ENCODE measurements at regions not wholly inside any gene's neighbourhood (a gene's known extent, or its start where the extent isn't known, plus 50 kb on each side); places are given as distances from the start of the nearest gene placed in this dataset.
A peak's percentile ranks its signal among the peaks of the same experiment; 100 is the strongest.

- Mint-ChIP-seq H3K4me3 (no peak overlapping the region), H3K9me3 (no peaks in the 10 kb centered on the region), H3K27ac (no peak overlapping the region), H3K4me1 (no peaks in the 10 kb centered on the region), H3K27me3 (peaks cover 0 to 20% of the 10 kb centered on the region in 2 donors), H3K36me3 (no peaks in the 10 kb centered on the region)
- ATAC-seq (replicated peaks): no peak
- no peak for DNase-seq
Measured at GRCh38 chr15:92705764-92706163, 50.2 kb upstream of the FAM174B start.

GRCh38 chr15:92706201-92706600 is 50.6 kb upstream of the FAM174B start:
- no peaks in the 10 kb centered on the region for H3K36me3 Mint-ChIP-seq
- H3K4me3 Mint-ChIP-seq: no peak overlapping the region
- H3K27ac Mint-ChIP-seq: no peak overlapping the region
- H3K27me3 Mint-ChIP-seq: peaks cover 0 to 20% of the 10 kb centered on the region in 2 donors
- no peaks in the 10 kb centered on the region for H3K9me3 Mint-ChIP-seq
- ATAC-seq (replicated peaks) (no peak), DNase-seq (no peak)
- H3K4me1 Mint-ChIP-seq: no peaks in the 10 kb centered on the region

- Mint-ChIP-seq H3K9me3 (no peaks in the 10 kb centered on the region), H3K4me3 (no peak overlapping the region), H3K4me1 (no peaks in the 10 kb centered on the region), H3K27ac (no peak overlapping the region), H3K36me3 (no peaks in the 10 kb centered on the region), H3K27me3 (peaks cover 0 to 20% of the 10 kb centered on the region in 2 donors)
- DNase-seq (no peak), ATAC-seq (replicated peaks) (no peak)
Measured at GRCh38 chr15:92707880-92708551, 52.4 kb upstream of the FAM174B start.

DNA sequence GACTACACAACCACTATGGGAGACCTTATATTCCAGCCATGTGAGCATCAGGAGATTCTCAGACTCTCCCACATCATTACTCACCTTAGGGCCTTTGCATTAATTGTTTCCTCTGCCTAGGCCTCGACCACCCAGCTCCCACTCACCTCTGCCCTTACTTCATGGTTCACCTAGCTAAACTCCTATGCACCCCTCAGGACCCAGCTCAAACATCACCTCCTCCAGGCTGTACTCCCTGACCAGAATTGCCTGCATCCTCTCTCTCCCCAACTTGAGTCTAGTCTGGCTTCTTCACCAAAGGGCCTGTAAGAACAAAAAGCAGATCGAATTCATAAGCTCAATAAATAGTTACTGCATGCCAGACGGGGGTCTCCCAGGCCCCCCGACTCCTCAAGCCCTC is 53.1 kb upstream of the FAM174B start:
- ATAC-seq (replicated peaks) (no peak), DNase-seq (no peak)
- Mint-ChIP-seq H3K27me3 (peaks cover 5 to 24% of the 10 kb centered on the region in 2 donors), H3K4me3 (no peak overlapping the region), H3K9me3 (no peaks in the 10 kb centered on the region), H3K4me1 (no peaks in the 10 kb centered on the region), H3K36me3 (no peaks in the 10 kb centered on the region), H3K27ac (no peak overlapping the region)

DNA sequence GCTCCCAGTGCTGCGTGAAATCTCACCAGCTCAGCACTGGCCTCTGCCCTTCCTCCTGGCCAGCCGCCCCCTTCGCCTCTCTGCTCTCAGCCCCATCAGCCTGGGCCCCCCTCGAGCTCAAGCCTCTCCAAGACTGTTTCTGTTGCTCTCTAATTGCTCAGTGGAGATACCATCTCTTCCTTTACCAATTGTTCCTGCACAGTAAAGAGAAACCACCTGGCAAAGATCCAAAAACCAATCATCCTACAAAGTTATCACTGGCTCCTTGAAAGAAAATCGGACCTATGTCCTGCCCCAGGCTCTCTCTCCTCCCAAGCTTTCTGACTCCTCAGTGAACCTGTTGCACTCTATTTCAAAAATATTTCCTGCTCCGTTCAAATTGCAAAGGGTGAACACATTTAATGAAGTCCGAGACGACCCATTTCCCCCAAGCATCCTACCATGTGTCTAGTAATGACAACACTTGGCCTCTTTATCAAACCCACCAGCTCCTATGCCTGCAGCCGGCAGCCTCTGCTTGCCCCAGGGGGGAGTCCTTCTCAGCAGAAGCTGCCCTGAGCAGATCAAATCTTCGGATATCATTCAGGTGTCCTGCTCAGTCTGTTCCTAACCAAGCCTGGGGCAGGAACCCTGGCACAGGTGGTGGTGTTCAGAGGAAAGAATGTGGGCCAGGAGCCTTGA is 53.7 kb upstream of the FAM174B start:
- Mint-ChIP-seq H3K36me3 (no peaks in the 10 kb centered on the region), H3K9me3 (no peaks in the 10 kb centered on the region), H3K27me3 (peaks cover 11 to 28% of the 10 kb centered on the region in 2 donors), H3K4me1 (peaks cover 3 to 5% of the 10 kb centered on the region in 2 donors), H3K4me3 (no peak overlapping the region), H3K27ac (no peak overlapping the region)
- ATAC-seq (replicated peaks) (no peak), DNase-seq (no peak)

DNA sequence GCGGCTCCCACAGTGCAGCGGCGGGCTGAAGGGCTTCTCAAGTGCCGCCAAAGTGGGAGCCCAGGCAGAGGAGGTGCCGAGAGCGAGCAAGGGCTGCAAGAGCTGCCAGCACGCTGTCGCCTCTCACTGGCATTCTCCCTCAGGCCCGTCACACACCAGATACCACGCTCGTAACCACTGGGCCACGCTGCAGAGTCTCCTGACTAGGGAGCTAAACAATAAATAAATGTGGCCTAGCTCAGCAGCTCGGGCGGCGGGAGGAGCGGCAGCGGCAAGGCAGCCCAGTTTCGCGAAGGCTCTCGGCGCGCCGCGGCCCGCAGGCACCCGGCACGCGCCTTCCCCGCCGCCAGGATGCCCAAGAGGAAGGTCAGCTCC is 55.9 kb upstream of the FAM174B start:
- Mint-ChIP-seq H3K27ac (no peak overlapping the region), H3K4me3 (no peak overlapping the region), H3K27me3 (peaks cover 21 to 27% of the 10 kb centered on the region in 2 donors), H3K9me3 (no peaks in the 10 kb centered on the region), H3K36me3 (no peaks in the 10 kb centered on the region), H3K4me1 (peaks cover 7 to 14% of the 10 kb centered on the region in 2 donors)
- DNase-seq: no peak
- no peak for ATAC-seq (replicated peaks)

DNA sequence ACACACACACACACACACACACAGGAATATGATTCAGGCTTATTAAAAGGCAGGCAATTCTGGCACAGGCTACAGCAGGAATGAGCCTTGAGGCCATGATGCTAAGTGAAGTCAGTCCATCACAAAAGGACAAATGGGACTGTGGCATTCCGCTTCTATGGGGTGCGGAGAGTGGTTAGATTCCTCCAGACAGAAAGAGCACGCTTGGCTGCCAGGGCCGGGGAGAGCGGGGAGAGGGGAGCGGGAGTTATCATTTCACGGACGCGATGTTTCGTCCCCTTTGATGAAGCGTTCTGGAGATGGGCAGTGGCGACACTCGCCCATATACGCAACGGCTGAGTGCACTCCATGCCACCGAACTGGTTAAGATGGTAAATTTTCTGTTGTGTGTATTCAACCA is 58.5 kb upstream of the FAM174B start:
- Mint-ChIP-seq H3K27ac (no peak overlapping the region), H3K36me3 (no peaks in the 10 kb centered on the region), H3K4me1 (peaks cover 7 to 14% of the 10 kb centered on the region in 2 donors), H3K9me3 (no peaks in the 10 kb centered on the region), H3K4me3 (peak overlapping the region; percentile 78 to 86), H3K27me3 (peaks cover 24 to 33% of the 10 kb centered on the region in 2 donors)
- ATAC-seq (replicated peaks) (peak; percentile 24 to 34), DNase-seq (no peak)

DNA sequence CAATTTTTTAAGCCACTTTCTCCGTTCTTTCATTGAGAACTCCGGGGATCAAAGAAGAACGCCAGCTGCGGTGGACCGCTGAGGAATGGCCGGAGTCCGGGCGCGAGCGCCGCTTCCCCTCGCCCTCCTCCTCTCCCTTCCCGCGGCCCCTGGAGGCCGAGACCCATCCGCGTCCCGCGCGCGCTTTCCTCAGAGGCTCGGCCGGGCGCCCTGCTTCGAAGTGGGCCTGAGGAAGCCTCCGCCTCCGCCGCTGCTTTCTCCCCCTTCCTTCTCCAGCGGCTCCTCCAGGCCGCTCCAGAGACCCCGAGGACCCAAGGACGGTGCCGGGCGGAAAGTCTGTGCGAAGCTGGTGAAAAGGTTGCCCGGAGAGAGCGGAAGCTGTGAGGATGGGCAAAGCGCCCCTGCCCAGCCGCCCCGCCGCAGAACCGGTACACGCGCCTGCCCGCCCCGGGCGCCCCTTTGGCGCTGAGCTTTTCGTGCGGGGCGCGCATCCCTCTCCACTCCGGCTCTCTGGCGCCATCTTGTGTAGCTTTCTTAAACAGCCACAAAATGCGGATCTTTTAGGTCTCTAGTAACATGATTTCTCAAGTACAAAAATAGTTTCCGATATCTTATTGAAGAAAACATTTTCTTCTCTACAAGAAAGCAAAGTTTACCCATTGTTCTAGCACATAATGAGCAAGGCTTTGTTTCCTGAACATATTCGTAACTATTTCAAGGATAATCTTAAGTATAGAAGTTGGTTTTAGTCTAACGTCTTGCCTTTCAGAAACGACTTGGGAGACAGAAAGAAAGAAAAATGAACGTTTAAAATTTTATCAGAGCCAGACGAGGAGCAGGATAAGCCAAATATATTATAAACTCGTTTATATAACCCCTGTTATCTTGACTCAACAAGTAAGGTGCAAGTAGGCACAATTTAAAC is 59.2 kb upstream of the FAM174B start:
- Mint-ChIP-seq H3K9me3 (no peaks in the 10 kb centered on the region), H3K4me3 (peak overlapping the region; percentile 78 to 86), H3K27me3 (peaks cover 23 to 33% of the 10 kb centered on the region in 2 donors), H3K27ac (no peak overlapping the region), H3K4me1 (peaks cover 7 to 14% of the 10 kb centered on the region in 2 donors), H3K36me3 (no peaks in the 10 kb centered on the region)
- ATAC-seq (replicated peaks): peak; percentile 80 to 89
- peak; percentile 54 for DNase-seq

DNA sequence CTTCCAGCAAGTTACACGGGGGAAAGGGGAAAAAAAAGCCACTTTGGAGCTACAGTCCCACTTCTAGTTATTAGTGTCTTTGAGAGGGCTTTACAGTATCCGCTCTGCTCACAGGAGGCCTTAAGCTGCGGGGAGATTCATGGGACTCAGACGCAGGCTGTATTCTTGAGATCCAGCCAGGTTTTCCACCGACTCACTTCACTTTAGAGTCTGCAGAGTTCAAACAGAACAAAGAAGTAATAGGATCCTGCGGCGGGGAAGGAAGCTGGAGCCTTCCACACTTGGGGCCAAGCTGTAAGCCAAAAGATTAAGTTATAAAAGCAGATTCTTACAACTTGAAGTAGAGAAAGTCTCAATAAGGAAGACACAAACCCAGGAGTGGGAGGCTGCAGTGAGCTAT is 60.2 kb upstream of the FAM174B start:
- H3K9me3 Mint-ChIP-seq: no peaks in the 10 kb centered on the region

GRCh38 chr15:92719021-92719420 is 63.4 kb upstream of the FAM174B start:
- H3K9me3 Mint-ChIP-seq: peaks cover 0 to 6% of the 10 kb centered on the region in 2 donors
- no peak overlapping the region for H3K27ac Mint-ChIP-seq
- ATAC-seq (replicated peaks) (no peak), DNase-seq (no peak)
- peaks cover 20 to 29% of the 10 kb centered on the region in 2 donors for H3K27me3 Mint-ChIP-seq
- H3K4me3 Mint-ChIP-seq: no peak overlapping the region
- no peaks in the 10 kb centered on the region for H3K36me3 Mint-ChIP-seq
- peaks cover 6 to 12% of the 10 kb centered on the region in 2 donors for H3K4me1 Mint-ChIP-seq

More for the DNA sequence above, 60.2 kb upstream of the FAM174B start:
- no peak overlapping the region for H3K27ac Mint-ChIP-seq
- H3K27me3 Mint-ChIP-seq: peaks cover 25 to 33% of the 10 kb centered on the region in 2 donors
- H3K4me3 Mint-ChIP-seq: no peak overlapping the region
- H3K36me3 Mint-ChIP-seq: no peaks in the 10 kb centered on the region
- H3K4me1 Mint-ChIP-seq: peaks cover 7 to 14% of the 10 kb centered on the region in 2 donors
- ATAC-seq (replicated peaks) (no peak), DNase-seq (no peak)

DNA sequence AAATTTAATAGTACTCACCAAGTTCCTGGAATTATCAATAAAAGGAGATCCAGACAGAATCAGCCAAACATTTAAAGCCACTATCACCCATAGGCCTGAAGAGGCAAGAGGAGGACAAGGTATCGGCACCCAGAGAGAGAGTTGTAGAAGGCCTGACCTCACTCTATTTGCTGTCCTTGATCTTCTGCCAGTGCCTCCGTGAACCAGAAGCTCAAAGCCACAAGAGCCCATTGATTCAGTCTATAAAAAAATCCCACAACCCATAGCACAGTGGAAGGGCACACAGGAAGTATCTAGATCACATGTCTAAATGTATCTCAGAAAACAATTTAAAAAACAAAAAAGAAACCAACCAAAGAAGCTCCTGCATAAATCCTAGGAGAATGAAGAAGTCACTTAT is 68.6 kb upstream of the FAM174B start:
- Mint-ChIP-seq H3K27me3 (peaks cover 5% of the 10 kb centered on the region in 2 donors), H3K4me3 (no peak overlapping the region), H3K4me1 (peaks cover 0 to 6% of the 10 kb centered on the region in 2 donors), H3K27ac (no peak overlapping the region), H3K9me3 (peaks cover 0 to 6% of the 10 kb centered on the region in 2 donors), H3K36me3 (no peaks in the 10 kb centered on the region)
- ATAC-seq (replicated peaks) (no peak), DNase-seq (no peak)

DNA sequence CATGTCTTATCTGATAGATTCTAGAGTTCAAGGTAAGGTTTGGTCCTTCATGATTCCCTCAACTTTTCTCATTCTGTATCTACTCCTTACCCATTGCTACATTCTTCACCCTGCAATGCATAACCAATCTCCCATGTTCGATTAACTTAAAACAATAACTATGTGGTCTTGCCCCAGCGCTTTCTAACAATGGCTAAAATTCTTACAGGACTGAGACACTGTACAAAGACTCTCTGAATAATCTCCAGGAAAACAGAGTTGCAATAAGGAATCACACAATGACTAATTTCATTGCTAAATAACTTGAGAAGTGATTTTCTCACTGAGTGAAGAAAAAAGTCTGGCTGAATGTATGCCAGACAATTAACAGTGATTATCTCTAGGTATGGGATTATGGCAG is 69.6 kb upstream of the FAM174B start:
- no peak overlapping the region for H3K27ac Mint-ChIP-seq
- peaks cover 0 to 5% of the 10 kb centered on the region in 2 donors for H3K27me3 Mint-ChIP-seq
- peaks cover 0 to 6% of the 10 kb centered on the region in 2 donors for H3K4me1 Mint-ChIP-seq
- ATAC-seq (replicated peaks): no peak
- peaks cover 0 to 6% of the 10 kb centered on the region in 2 donors for H3K9me3 Mint-ChIP-seq
- H3K4me3 Mint-ChIP-seq: no peak overlapping the region
- no peak for DNase-seq
- H3K36me3 Mint-ChIP-seq: no peaks in the 10 kb centered on the region

GRCh38 chr15:92728266-92728665 is 72.7 kb upstream of the FAM174B start:
- H3K4me1 Mint-ChIP-seq: peaks cover 0 to 8% of the 10 kb centered on the region in 2 donors
- ATAC-seq (replicated peaks) (peak in 1 of 2 donors; percentile 27), DNase-seq (no peak)
- no peaks in the 10 kb centered on the region for H3K9me3 Mint-ChIP-seq
- H3K36me3 Mint-ChIP-seq: no peaks in the 10 kb centered on the region
- peaks cover 4 to 5% of the 10 kb centered on the region in 2 donors for H3K27me3 Mint-ChIP-seq
- no peak overlapping the region for H3K27ac Mint-ChIP-seq
- H3K4me3 Mint-ChIP-seq: no peak overlapping the region
